ENCODE measurements at regions not wholly inside any gene's neighbourhood (a gene's known extent, or its start where the extent isn't known, plus 50 kb on each side); places are given as distances from the start of the nearest gene placed in this dataset.

- H3K36me3 Mint-ChIP-seq: peaks cover 20% of the 10 kb centered on the region
These were observed 50.5 kb upstream of the DNAJC19 start for GRCh38 chr3:181040030-181040429.

More at GRCh38 chr3:181040030-181040429, 50.5 kb upstream of the DNAJC19 start:
- no peak overlapping the region for H3K4me3 Mint-ChIP-seq
- no peak for DNase-seq (ENCODE audit: low spot score)
- H3K27me3 Mint-ChIP-seq: no peaks in the 10 kb centered on the region
- ATAC-seq: no peak
- H3K9me3 Mint-ChIP-seq: peaks cover 12% of the 10 kb centered on the region
- no peak overlapping the region for H3K27ac Mint-ChIP-seq
- no peaks in the 10 kb centered on the region for H3K4me1 Mint-ChIP-seq (ENCODE audit: low read depth in 2 of 2)

All from natural killer cell treated with Interleukin-12 subunit alpha and Interleukin-12 subunit beta and Interleukin-15 and Interleukin-18, amount 100 ng/mL, for 72 hours (primary cell).